SK-N-SH (cell line): ENCODE measurements at regions not wholly inside any gene's neighbourhood (a gene's known extent, or its start where the extent isn't known, plus 50 kb on each side); places are given as distances from the start of the nearest gene placed in this dataset.
"Not testable (repeated sequence)": the region's sequence is repeated elsewhere in the genome, so short reads cannot be mapped to it uniquely, and the experiment has no call there.

ENCODE experiments used
- CTCF ChIA-PET: fragments of 300-600, 350-600 bp; formaldehyde crosslinking; extraction: SDS; loops from one replicate; lab custom pipeline; 2021; lab: Yijun Ruan, JAX
- POLR2A ChIA-PET: fragments of 350-600 bp; sonication (Branson Sonifier 250); formaldehyde crosslinking; extraction: SDS; loops from one replicate; lab custom pipeline; 2020; ENCODE audit warnings: antibody characterized with exemption, inconsistent platforms; lab: Yijun Ruan, JAX
- DNase-seq: peaks from one replicate; pipeline ENCODE4 v3.0.0; 2012
- H2AFZ ChIP-seq: fragments of 200-600 bp; sonication (generic); 2 replicates; pipeline ENCODE4 v1.8.1; 2016; ENCODE audit warnings: antibody characterized with exemption, mild to moderate bottlenecking, low read depth
- H3F3A ChIP-seq: fragments of 200-600 bp; sonication (generic); replicated peaks from 2 replicates; pipeline ENCODE3; 2016; ENCODE audit warnings: antibody characterized with exemption, mild to moderate bottlenecking; ENCODE audit not compliant: insufficient read depth
- H3K27ac ChIP-seq, 2 experiments: fragments of 200-500 bp in 1 of 2; fragments of 200-600 bp in 1 of 2; sonication (Bioruptor generic) in 1 of 2; sonication (generic), shearing (Covaris generic) in 1 of 2; 2 replicates each; pipeline versions ENCODE4 v1.5.1 to v1.6.1; 2014 to 2016; ENCODE audit warnings: low read depth in 2 of 2, inconsistent platforms in 1 of 2, low read length in 1 of 2, mild to moderate bottlenecking in 1 of 2, mixed read lengths in 1 of 2
- H3K27me3 ChIP-seq: fragments of 200-600 bp; sonication (generic), shearing (Covaris generic); 2 replicates; pipeline ENCODE4 v1.6.1; 2016; ENCODE audit warnings: mixed run types; ENCODE audit not compliant: insufficient read depth
- H3K36me3 ChIP-seq, 2 experiments: fragments of 200-500 bp in 1 of 2; fragments of 200-600 bp in 1 of 2; sonication (Bioruptor generic) in 1 of 2; sonication (generic) in 1 of 2; replicated peaks in 1 of 2; 2 replicates each; pipeline versions ENCODE3 to v1.5.1; 2014 to 2016; ENCODE audit warnings: low read length in 1 of 2, mild to moderate bottlenecking in 1 of 2; ENCODE audit not compliant: insufficient read depth in 2 of 2, control insufficient read depth in 1 of 2
- H3K4me1 ChIP-seq, 2 experiments: fragments of 200-500 bp in 1 of 2; fragments of 200-600 bp in 1 of 2; sonication (Bioruptor generic) in 1 of 2; sonication (generic), shearing (Covaris generic) in 1 of 2; 2 replicates each; pipeline versions ENCODE4 v1.5.1 to v1.6.1; 2014 to 2016; ENCODE audit warnings: low read depth in 1 of 2, low read length in 1 of 2, mixed run types in 1 of 2; ENCODE audit not compliant: insufficient read depth in 2 of 2, control insufficient read depth in 1 of 2
- H3K4me2 ChIP-seq: fragments of 200-600 bp; sonication (generic), shearing (Covaris generic); 2 replicates; pipeline ENCODE4 v1.6.1; 2017; ENCODE audit warnings: mixed run types
- H3K4me3 ChIP-seq, 2 experiments: fragments of 200-500 bp in 1 of 2; fragments of 200-600 bp in 1 of 2; sonication (Bioruptor generic) in 1 of 2; sonication (generic), shearing (Covaris generic) in 1 of 2; 2 replicates each; pipeline versions ENCODE4 v1.5.1 to v1.8.1; 2014 to 2016; ENCODE audit warnings: low read depth in 2 of 2, inconsistent platforms in 1 of 2, low read length in 1 of 2, mild to moderate bottlenecking in 1 of 2, mixed read lengths in 1 of 2, moderate library complexity in 1 of 2
- H3K79me2 ChIP-seq: fragments of 200-600 bp; sonication (generic); 2 replicates; pipeline ENCODE4 v1.8.1; 2017; ENCODE audit warnings: mild to moderate bottlenecking; ENCODE audit not compliant: insufficient read depth
- H3K9ac ChIP-seq: fragments of 200-600 bp; sonication (generic); 2 replicates; pipeline ENCODE4 v1.6.1; 2017; ENCODE audit warnings: mixed run types
- H3K9me2 ChIP-seq: fragments of 200-600 bp; sonication (generic); 2 replicates; pipeline ENCODE4 v1.6.1; 2017; ENCODE audit warnings: mixed run types
- H3K9me3 ChIP-seq: fragments of 200-600 bp; sonication (generic); 2 replicates; pipeline ENCODE4 v1.6.1; 2017; ENCODE audit warnings: mixed run types, mild to moderate bottlenecking, moderate library complexity
- H4K20me1 ChIP-seq: fragments of 200-600 bp; sonication (generic); 2 replicates; pipeline ENCODE4 v1.6.1; 2017; ENCODE audit warnings: mild to moderate bottlenecking, mixed run types; ENCODE audit not compliant: insufficient read depth
- EP300 ChIP-seq, 2 experiments: IDR thresholded peaks; 2 replicates each; pipeline versions ENCODE4 v1.4.0 to v1.6.1; 2012; ENCODE audit warnings: borderline replicate concordance in 1 of 2, low read depth in 1 of 2, low read length in 1 of 2
- EZH2phosphoT487 ChIP-seq: fragments of 200-600 bp; sonication (generic); IDR thresholded peaks from 2 replicates; pipeline ENCODE4 v1.6.1; 2017; ENCODE audit warnings: low read depth, mixed run types, mild to moderate bottlenecking, antibody characterized with exemption, moderate library complexity, borderline replicate concordance
- FOSL2 ChIP-seq: IDR thresholded peaks from 2 replicates; pipeline ENCODE4 v1.4.0; 2012; ENCODE audit warnings: low read depth, mild to moderate bottlenecking, moderate library complexity, borderline replicate concordance
- FOXM1 ChIP-seq: IDR thresholded peaks from 2 replicates; pipeline ENCODE4 v1.4.0; 2012; ENCODE audit warnings: low read depth, mild to moderate bottlenecking
- IRF3 ChIP-seq: fragments of 150-350 bp; IDR thresholded peaks from 2 replicates; pipeline ENCODE4 v1.6.1; 2016; ENCODE audit warnings: mild to moderate bottlenecking, low read depth, low read length
- MXI1 ChIP-seq: IDR thresholded peaks from 2 replicates; pipeline ENCODE4 v1.6.1; 2012; ENCODE audit warnings: mild to moderate bottlenecking, low read depth, low read length, improper control_type of control experiment
- NFIC ChIP-seq: IDR thresholded peaks from 2 replicates; pipeline ENCODE4 v1.4.0; 2012; ENCODE audit warnings: borderline replicate concordance
- NRF1 ChIP-seq: IDR thresholded peaks from 2 replicates; pipeline ENCODE4 v1.6.1; 2012; ENCODE audit warnings: low read depth, mild to moderate bottlenecking, low read length
- PBX3 ChIP-seq: IDR thresholded peaks from 2 replicates; pipeline ENCODE4; 2012
- POLR2AphosphoS5 ChIP-seq: IDR thresholded peaks from 2 replicates; pipeline ENCODE4 v1.6.1; 2012; ENCODE audit warnings: low read depth, low read length
- RAD21 ChIP-seq: IDR thresholded peaks from 2 replicates; pipeline ENCODE4 v1.6.1; 2012; ENCODE audit warnings: mild to moderate bottlenecking, low read length
- REST ChIP-seq: IDR thresholded peaks from 2 replicates; pipeline ENCODE4 v1.6.1; 2012; ENCODE audit warnings: mild to moderate bottlenecking, low read depth, low read length, moderate library complexity
- RFX5 ChIP-seq: IDR thresholded peaks from 2 replicates; pipeline ENCODE4 v1.6.1; 2012; ENCODE audit warnings: mild to moderate bottlenecking, improper control_type of control experiment, low read length
- RXRA ChIP-seq: IDR thresholded peaks from 2 replicates; pipeline ENCODE4 v1.4.0; 2012; ENCODE audit warnings: low read depth, mild to moderate bottlenecking, borderline replicate concordance
- SMC3 ChIP-seq: IDR thresholded peaks from 2 replicates; pipeline ENCODE4 v1.6.1; 2012; ENCODE audit warnings: low read depth, low read length, improper control_type of control experiment
- TCF12 ChIP-seq: IDR thresholded peaks from 2 replicates; pipeline ENCODE4 v1.4.0; 2012
- TEAD4 ChIP-seq: IDR thresholded peaks from 2 replicates; pipeline ENCODE4 v1.4.0; 2012; ENCODE audit warnings: mild to moderate bottlenecking, borderline replicate concordance; ENCODE audit not compliant: insufficient read depth
- USF1 ChIP-seq: IDR thresholded peaks from 2 replicates; pipeline ENCODE4 v1.4.0; 2012; ENCODE audit warnings: low read depth, borderline replicate concordance
- WGBS: methylation state at CpG from one replicate; pipeline ENCODE4 v1.1.6; 2017; ENCODE audit warnings: low lambda C conversion rate; 5-methylcytosine and 5-hydroxymethylcytosine counted together
- TF ChIP-seq, protein P1 (sequence below): IDR thresholded peaks from 2 replicates; pipeline ENCODE4 v1.4.0; 2012; ENCODE audit warnings: low read depth
- TF ChIP-seq, protein P2 (sequence below): IDR thresholded peaks from 2 replicates; pipeline ENCODE4 v1.4.0; 2012; ENCODE audit warnings: low read depth, borderline replicate concordance

- POLR2A ChIA-PET = no interaction called here
- H3K9ac ChIP-seq = no peak overlapping the region
- no peak overlapping the region for H3K4me3 ChIP-seq
- no peak for DNase-seq
- no peaks in the 10 kb centered on the region for H3K27me3 ChIP-seq
- CTCF ChIA-PET = no interaction called here
- no peaks in the 10 kb centered on the region for H3K9me3 ChIP-seq
- H2AFZ ChIP-seq = no peak overlapping the region
- no peak overlapping the region for H3K27ac ChIP-seq
- no peaks in the 10 kb centered on the region for H3K79me2 ChIP-seq
- H3K4me2 ChIP-seq = no peak overlapping the region
- H3F3A ChIP-seq = no peaks in the 10 kb centered on the region
- no peak for TF ChIP-seq IRF3
- no peak for TF ChIP-seq USF1
- no peak for TF ChIP-seq NFIC
- TF ChIP-seq, protein P1, sequence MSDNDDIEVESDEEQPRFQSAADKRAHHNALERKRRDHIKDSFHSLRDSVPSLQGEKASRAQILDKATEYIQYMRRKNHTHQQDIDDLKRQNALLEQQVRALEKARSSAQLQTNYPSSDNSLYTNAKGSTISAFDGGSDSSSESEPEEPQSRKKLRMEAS = no peak
- TF ChIP-seq SMC3 = no peak
- TF ChIP-seq EZH2phosphoT487 = no peak
- TF ChIP-seq, protein P2, sequence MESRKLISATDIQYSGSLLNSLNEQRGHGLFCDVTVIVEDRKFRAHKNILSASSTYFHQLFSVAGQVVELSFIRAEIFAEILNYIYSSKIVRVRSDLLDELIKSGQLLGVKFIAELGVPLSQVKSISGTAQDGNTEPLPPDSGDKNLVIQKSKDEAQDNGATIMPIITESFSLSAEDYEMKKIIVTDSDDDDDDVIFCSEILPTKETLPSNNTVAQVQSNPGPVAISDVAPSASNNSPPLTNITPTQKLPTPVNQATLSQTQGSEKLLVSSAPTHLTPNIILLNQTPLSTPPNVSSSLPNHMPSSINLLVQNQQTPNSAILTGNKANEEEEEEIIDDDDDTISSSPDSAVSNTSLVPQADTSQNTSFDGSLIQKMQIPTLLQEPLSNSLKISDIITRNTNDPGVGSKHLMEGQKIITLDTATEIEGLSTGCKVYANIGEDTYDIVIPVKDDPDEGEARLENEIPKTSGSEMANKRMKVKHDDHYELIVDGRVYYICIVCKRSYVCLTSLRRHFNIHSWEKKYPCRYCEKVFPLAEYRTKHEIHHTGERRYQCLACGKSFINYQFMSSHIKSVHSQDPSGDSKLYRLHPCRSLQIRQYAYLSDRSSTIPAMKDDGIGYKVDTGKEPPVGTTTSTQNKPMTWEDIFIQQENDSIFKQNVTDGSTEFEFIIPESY = no peak
- TF ChIP-seq REST = no peak
- no peak for TF ChIP-seq FOXM1
- TF ChIP-seq MXI1 = no peak
- TF ChIP-seq PBX3 = no peak
- no peak for TF ChIP-seq TCF12
- no peak for TF ChIP-seq EP300 (IDR thresholded peaks at IDR 0.05; ENCODE audit: borderline replicate concordance in 1 of 2, low read depth in 1 of 2, low read length in 1 of 2)
- no peak for TF ChIP-seq RAD21
- TF ChIP-seq POLR2AphosphoS5 = no peak
- TF ChIP-seq TEAD4 = no peak
- TF ChIP-seq RFX5 = no peak
- TF ChIP-seq RXRA = no peak
- no peak for TF ChIP-seq FOSL2
- no peak for TF ChIP-seq NRF1
- TF ChIP-seq, all 33 proteins: peak for 0
- WGBS = 83% methylated on average over 8 of the region's 8 CpGs
- Histone ChIP-seq H3K4me1 (peaks cover 0 to 7% of the 10 kb centered on the region in 2 experiments; a peak in 1 of 4 replicates), H3K36me3 (no peaks in the 10 kb centered on the region), H4K20me1 (no peaks in the 10 kb centered on the region), H3K9me2 (no peaks in the 10 kb centered on the region)
Observed at GRCh38 chr18:56282234-56283104, 355.9 kb downstream of the TXNL1 start.

- H3K9me2 ChIP-seq, H3K27me3 ChIP-seq, H2AFZ ChIP-seq, H3K4me1 ChIP-seq, H3K9ac ChIP-seq, H3K36me3 ChIP-seq, H3K4me3 ChIP-seq, H3K4me2 ChIP-seq, H3K79me2 ChIP-seq, DNase-seq, H3F3A ChIP-seq, H4K20me1 ChIP-seq, H3K9me3 ChIP-seq, H3K27ac ChIP-seq, POLR2A ChIA-PET, CTCF ChIA-PET: not testable (repeated sequence)
- WGBS = 41% methylated on average over 3 of the region's 3 CpGs
Observed at GRCh38 chr18:56279816-56280215, 358.6 kb downstream of the TXNL1 start.
